Right forelimb (tissue), 1 donor: ENCODE measurements at regions not wholly inside any gene's neighbourhood (a gene's known extent, or its start where the extent isn't known, plus 50 kb on each side); places are given as distances from the start of the nearest gene placed in this dataset.

ENCODE experiments used
- DNase-seq: peaks from one replicate; pipeline ENCODE4 v3.0.0-alpha.2; 2018

GRCh38 chr10:88111294-88111693, 247.9 kb downstream of the PTEN start:
- DNase-seq, result no peak

DNA sequence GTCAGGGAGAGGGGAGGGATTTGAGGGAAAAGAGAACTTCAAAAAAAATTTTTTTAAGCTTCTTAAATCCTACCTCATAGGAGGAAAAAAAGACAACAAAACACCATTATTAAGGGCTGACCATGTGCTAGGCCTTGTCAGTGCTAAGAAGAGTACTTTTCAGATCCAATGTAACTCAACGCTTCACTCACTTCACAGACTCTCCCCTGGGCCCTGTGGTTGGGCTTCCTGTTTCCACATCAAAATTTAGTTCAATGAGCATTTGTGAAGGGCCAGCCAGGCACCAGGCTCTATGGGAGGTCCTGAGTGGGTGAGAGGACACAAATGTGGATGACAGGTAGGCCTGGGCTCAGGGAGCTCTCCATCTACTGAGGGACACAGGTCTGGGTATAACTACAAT, 249.8 kb downstream of the PTEN start:
- DNase-seq, result no peak

- DNase-seq, result no peak
Measured at GRCh38 chr10:88113657-88114272, 250.3 kb downstream of the PTEN start.

- DNase-seq, result no peak
Measured at GRCh38 chr10:88114368-88114767, 250.9 kb downstream of the PTEN start.

DNA sequence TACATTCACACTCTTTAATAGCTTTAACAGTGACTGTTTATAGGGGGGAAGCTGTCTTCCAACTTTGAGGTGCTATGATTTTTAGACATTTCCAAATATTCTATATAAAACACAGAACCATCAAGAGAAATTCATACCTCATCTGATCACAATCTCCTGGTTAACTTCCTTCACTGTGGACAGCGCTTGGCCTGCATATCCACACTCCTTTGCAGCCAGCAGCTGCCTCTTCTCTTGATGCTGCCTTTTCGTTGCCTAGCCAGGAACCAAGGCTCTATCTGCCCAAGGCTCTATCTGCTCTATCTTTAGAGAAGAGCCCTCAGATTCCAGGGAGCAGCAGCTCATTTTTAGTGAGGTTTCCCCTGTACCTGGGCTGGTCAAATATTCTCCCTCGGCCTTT, 252.0 kb downstream of the PTEN start:
- DNase-seq, result no peak

- DNase-seq, result no peak
Measured at GRCh38 chr10:88115968-88116367, 252.5 kb downstream of the PTEN start.

DNA sequence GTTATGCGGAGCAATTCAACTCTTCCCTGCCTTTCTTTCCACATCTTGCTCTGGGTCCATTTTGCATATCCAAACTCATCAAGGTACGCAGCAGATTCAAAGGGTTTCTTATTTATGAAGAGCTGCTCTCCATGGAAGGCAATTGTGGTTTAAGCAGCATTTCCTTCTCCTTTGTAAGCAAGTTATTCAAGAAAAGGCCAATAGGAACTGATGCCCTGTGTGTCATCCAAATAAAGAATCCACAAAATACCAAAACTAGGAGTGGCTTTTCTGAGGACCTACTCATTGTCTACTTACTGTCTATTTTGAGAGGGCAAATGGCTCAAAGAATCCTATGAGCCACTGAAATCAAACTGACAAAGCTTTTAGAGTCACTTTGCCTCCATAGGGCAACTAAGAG, 253.1 kb downstream of the PTEN start:
- DNase-seq, result no peak

- no peak for DNase-seq
Measured at GRCh38 chr10:88116971-88117626, 253.7 kb downstream of the PTEN start.

- no peak for DNase-seq
Measured at GRCh38 chr10:88117869-88118632, 254.6 kb downstream of the PTEN start.

GRCh38 chr10:88118729-88119128, 255.3 kb downstream of the PTEN start:
- DNase-seq, result no peak

DNA sequence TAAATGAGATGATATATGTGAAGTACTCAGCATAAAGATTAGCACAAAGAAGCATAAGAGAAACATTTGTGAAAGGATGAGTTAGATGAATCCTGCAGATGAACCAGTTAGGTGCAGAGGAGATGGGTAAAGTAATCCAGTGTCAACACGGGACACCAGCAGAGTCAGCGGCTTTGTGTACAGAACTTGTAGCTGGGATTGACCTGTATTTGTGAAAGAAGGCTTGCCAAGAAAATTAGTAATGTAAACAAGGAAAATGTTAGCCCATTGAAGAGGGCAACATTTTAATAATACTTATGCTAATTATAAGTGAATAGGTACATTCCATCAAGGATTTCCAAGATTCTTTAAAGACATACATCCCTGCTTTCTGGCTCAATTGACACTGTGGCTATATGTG, 255.7 kb downstream of the PTEN start:
- DNase-seq, result no peak

DNA sequence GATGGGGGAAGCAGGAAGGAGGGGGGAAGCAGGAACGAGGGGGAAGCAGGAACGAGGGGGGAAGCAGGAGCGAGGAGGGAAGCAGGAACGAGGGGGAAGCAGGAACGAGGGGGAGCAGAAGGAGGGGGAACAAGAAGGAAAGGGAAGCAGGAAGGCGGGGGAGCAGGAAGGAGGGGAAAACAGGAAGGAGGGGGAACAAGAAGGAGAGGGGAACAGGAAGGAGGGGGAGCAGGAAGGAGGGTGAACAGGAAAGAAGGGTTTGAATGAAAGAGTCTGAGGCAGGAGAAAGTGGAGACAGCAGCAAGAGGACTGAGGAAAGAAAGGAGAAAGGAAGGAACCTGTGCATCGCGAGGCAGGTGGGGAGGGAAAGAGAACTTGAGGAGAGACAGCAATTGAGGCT, 256.6 kb downstream of the PTEN start:
- no peak for DNase-seq

DNA sequence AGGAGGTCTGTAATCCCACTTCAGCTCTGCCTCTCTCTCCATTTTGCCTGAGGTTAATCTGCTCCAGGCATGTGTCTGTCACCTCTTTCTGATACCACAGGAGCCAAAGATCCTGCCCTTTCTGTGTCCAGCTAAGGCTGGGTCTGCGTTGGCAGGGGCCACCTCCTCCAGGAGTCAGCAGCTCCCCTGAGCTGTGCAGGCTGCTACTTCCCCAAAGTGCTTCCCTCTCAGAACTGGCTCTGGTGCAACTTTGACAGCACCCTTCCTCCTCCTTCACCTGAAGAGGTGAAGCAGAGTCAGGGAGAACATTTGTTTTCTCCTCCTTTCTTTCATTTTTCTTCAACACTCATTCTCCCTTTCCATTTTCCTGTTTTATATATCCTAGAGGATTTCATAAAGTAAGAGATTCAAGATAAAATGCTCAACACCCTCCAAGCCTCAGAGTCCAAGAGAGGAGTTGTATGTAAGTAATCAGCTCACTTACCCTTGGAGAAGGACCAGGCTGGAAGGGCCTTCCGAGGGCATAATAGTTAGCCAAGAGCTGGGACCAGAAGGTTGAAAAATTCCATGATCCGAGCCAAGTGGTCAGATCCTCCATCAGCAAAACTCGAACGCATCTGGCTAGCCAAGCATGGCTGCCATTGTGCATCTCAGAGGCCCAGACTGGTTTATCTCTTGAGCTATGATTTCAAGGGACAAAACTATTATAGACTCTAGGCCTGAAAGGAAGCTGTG, 257.3 kb downstream of the PTEN start:
- DNase-seq, result no peak

- DNase-seq, result no peak
Measured at GRCh38 chr10:88121361-88121760, 257.9 kb downstream of the PTEN start.

- no peak for DNase-seq
Measured at GRCh38 chr10:88122145-88122544, 258.7 kb downstream of the PTEN start.

- DNase-seq, result no peak
Measured at GRCh38 chr10:88122576-88122975, 259.2 kb downstream of the PTEN start.

GRCh38 chr10:88125766-88126165, 262.3 kb downstream of the PTEN start:
- DNase-seq, result no peak

GRCh38 chr10:88126699-88127098, 263.3 kb downstream of the PTEN start:
- DNase-seq, result no peak

DNA sequence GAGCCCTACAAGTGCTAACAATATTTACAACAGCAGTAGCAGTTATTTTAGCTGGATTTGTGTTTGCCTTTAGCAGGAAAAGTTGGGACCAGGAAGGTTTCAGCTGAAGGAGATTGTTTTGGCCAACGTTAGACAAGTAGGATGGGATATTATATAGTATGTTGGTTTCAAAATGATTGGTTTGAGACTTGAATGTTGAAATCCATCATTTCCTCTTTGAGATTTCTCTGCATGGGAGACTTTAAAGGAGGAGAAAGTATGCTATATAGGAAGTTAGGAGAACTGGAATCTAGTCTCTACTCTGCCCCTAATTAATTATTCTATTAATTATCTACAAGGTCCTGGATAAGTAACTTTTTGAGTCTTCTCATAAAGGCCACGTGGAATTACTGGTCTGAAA, 263.8 kb downstream of the PTEN start:
- no peak for DNase-seq

DNA sequence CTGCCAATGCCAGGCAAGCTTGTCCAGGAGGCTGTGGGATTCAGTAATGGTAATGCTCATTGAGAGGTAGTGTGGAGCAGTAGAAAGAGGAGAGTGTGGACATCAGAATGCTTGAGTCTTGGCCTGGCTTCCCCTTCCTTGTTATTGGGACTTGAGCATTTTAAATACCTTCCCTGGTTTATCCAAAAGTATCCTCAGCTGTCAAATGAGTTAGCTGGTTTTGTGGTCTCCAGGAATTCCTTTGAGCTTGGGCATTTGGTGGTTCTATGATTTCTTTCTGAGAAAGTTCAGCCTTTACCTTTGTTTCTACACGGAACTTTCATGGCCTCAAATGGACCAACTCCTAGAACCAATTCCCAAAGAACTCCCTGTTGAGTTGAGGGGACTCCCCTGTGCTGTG, 264.3 kb downstream of the PTEN start:
- DNase-seq, result no peak

DNA sequence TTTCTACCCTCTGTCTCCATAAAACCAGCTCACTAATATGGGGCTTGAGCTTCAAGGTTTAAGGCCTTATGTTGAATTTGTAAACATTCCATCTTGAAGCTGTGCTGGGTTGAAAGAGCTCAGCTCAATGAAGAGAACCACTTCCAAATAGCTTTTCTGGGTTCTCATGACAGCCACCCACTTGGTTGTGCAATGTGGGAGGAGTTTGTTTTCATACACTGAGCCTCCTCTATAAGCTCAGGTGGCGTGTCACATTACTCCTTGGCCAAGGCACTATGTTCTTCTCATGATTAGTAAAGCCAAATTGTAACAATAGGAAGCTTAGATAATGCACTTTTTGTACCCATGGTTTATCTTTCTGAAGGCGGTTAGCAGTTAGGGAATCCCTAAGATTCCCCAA, 265.6 kb downstream of the PTEN start:
- DNase-seq, result no peak

GRCh38 chr10:88130912-88131311, 267.5 kb downstream of the PTEN start:
- DNase-seq, result no peak

DNA sequence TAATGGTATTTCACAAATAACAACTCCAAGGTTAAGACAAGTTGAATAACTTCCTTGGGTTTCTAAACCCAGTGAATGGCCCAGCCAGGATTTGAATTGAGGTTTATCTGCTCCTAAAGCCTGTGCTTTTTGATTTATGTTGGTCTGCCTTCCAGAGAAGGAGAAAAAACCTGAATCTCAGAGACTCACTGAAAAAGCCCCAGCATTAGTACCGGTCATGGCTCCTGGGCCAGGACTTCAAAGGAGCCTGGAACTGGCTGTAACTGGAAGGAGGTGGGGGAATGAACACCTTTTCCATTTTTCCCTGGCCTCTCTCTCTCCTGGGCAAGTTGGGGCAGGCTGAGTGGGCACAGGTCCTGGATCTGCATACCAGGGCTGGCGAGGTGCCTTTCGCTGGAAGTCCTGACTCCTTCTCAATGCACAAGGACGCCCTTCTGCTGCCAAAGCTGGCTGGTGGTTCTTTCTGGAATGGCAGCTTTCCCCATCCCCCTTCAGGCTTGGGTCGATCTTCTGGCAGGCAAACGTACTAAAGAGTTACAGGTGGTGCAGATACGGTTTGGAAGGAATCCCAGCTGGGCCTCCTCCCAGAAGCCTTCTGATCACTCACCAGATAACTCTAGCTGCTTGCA, 268.2 kb downstream of the PTEN start:
- peak; percentile 70 for DNase-seq
